K562 (cell line): ENCODE measurements at regions not wholly inside any gene's neighbourhood (a gene's known extent, or its start where the extent isn't known, plus 50 kb on each side); places are given as distances from the start of the nearest gene placed in this dataset.

Experiments
- ATAC-seq: fragments of 200-7000 bp; cut with Tn5 transposase; 3 replicates; pipeline ENCODE4 v1.9.1; 2020; ENCODE audit warnings: moderate library complexity
- BruUV-seq: library from RNA; stranded (reverse); fragments of 400-500 nt; replicated peaks from 2 replicates; lab custom pipeline; 2021; lab: Mats Ljungman, UMichigan
- CTCF ChIA-PET: fragments of 300-600 bp; formaldehyde crosslinking; extraction: SDS; loops from one replicate; lab custom pipeline; 2021; ENCODE audit warnings: low intra/inter-chr PET ratio; lab: Yijun Ruan, JAX
- POLR2A ChIA-PET: fragments of 300-600, 350-650 bp; sonication (Branson Sonifier 250); formaldehyde crosslinking; extraction: SDS; loops from one replicate; lab custom pipeline; 2021; ENCODE audit warnings: antibody characterized with exemption, inconsistent platforms; lab: Yijun Ruan, JAX
- DNase-seq, 4 experiments: peaks; one replicate each; pipeline versions ENCODE4 v3.0.0 to v3.0.0-alpha.2; 2011 to 2018; ENCODE audit warnings: low spot score in 3 of 4, mixed read lengths in 3 of 4; ENCODE audit errors: extremely low read depth in 1 of 4
- FAIRE-seq: peaks from 2 replicates; lab custom pipeline; 2011; peaks lifted over from hg19 to GRCh38; lab: Jason Lieb, UNC
- H2AFZ ChIP-seq: 2 replicates; pipeline ENCODE4 v1.6.0; 2011; ENCODE audit warnings: low read depth, low read length, control low read depth, inconsistent platforms
- H3K27ac ChIP-seq: fragments of 200-600 bp; 3 replicates; pipeline ENCODE4 v1.8.0; 2011; ENCODE audit warnings: low read depth, mild to moderate bottlenecking, control low read depth, inconsistent platforms, low read length, moderate library complexity, mixed read lengths; ENCODE audit errors: extremely low read depth
- H3K27me3 ChIP-seq, 2 experiments: fragments of 300-600 bp in 1 of 2; 2 replicates in 1 of 2; 3 replicates in 1 of 2; pipeline versions ENCODE4 v1.6.0 to v1.8.0; 2011; ENCODE audit warnings: inconsistent platforms in 2 of 2, low read length in 2 of 2, mild to moderate bottlenecking in 1 of 2, mixed read lengths in 1 of 2, moderate library complexity in 1 of 2; ENCODE audit not compliant: control insufficient read depth in 2 of 2, insufficient read depth in 2 of 2
- H3K36me3 ChIP-seq: fragments of 300-600 bp; 3 replicates; pipeline ENCODE4 v1.8.0; 2011; ENCODE audit warnings: mild to moderate bottlenecking, low read length, inconsistent platforms; ENCODE audit not compliant: control insufficient read depth, insufficient read depth
- H3K4me1 ChIP-seq, 2 experiments: fragments of 200-600 bp in 1 of 2; replicated peaks in 1 of 2; 2 replicates in 1 of 2; 3 replicates in 1 of 2; pipeline versions ENCODE4 v1.5.1 to v1.8.0; 2011; ENCODE audit warnings: inconsistent platforms in 2 of 2, low read length in 2 of 2, mild to moderate bottlenecking in 1 of 2, mixed read lengths in 1 of 2, moderate library complexity in 1 of 2; ENCODE audit not compliant: control insufficient read depth in 2 of 2, insufficient read depth in 2 of 2
- H3K4me2 ChIP-seq: 2 replicates; pipeline ENCODE4 v1.6.1; 2011; ENCODE audit warnings: low read length, control low read depth, inconsistent platforms, mixed read lengths; ENCODE audit not compliant: insufficient read depth
- H3K4me3 ChIP-seq: fragments of 200-600 bp; sonication (generic), shearing (Covaris generic); 2 replicates; pipeline ENCODE4 v1.5.1; 2016; ENCODE audit warnings: control low read depth, inconsistent platforms
- H3K79me2 ChIP-seq: fragments of 200-600 bp; 3 replicates; pipeline ENCODE4 v1.8.0; 2011; ENCODE audit warnings: low read length, inconsistent platforms; ENCODE audit not compliant: control insufficient read depth, insufficient read depth
- H3K9ac ChIP-seq, 2 experiments: 2 replicates each; pipeline versions ENCODE4 v1.6.0 to v1.6.1; 2011; ENCODE audit warnings: low read depth in 2 of 2, low read length in 2 of 2, control low read depth in 1 of 2, inconsistent platforms in 1 of 2, mild to moderate bottlenecking in 1 of 2, mixed read lengths in 1 of 2; ENCODE audit not compliant: insufficient read depth in 1 of 2
- H3K9me1 ChIP-seq: one replicate; pipeline ENCODE4 v1.6.0; 2011; ENCODE audit warnings: inconsistent platforms, mild to moderate bottlenecking, low read length, moderate library complexity; ENCODE audit not compliant: control insufficient read depth, insufficient read depth
- H3K9me3 ChIP-seq: replicated peaks from 2 replicates; pipeline ENCODE4 v1.5.1; 2011; ENCODE audit warnings: low read depth, low read length, inconsistent platforms; ENCODE audit not compliant: control insufficient read depth, insufficient read depth
- H4K20me1 ChIP-seq: replicated peaks from 2 replicates; pipeline ENCODE4 v1.6.1; 2011; ENCODE audit warnings: low read length, inconsistent platforms, mixed read lengths; ENCODE audit not compliant: control insufficient read depth, insufficient read depth
- E2F3 ChIP-seq: fragments of 250-450 bp; sonication (Bioruptor Pico); IDR thresholded peaks from 2 replicates; pipeline ENCODE4 v1.4.0; 2020; ENCODE audit warnings: mild to moderate bottlenecking
- FIP1L1 ChIP-seq: fragments of 200-400 bp; formaldehyde crosslinking; IDR thresholded peaks from 2 replicates; pipeline ENCODE4 v1.6.1; 2018; ENCODE audit warnings: mild to moderate bottlenecking, low read depth, low read length; ENCODE audit not compliant: poor library complexity, severe bottlenecking
- GTF2A2 ChIP-seq: IDR thresholded peaks from 2 replicates; pipeline ENCODE4 v1.6.1; 2016; ENCODE audit warnings: mild to moderate bottlenecking, missing genetic modification characterization, missing compliant biosample characterization
- KDM5B ChIP-seq: fragments of 200-600 bp; sonication (generic); IDR thresholded peaks from 2 replicates; pipeline ENCODE4 v1.6.1; 2012; ENCODE audit warnings: low read depth, mild to moderate bottlenecking, moderate library complexity, low read length, control low read depth, inconsistent platforms; ENCODE audit not compliant: insufficient replicate concordance
- TFAP4 ChIP-seq: sonication (generic); formaldehyde crosslinking; IDR thresholded peaks from 2 replicates; pipeline ENCODE4 v1.8.0; 2022; ENCODE audit warnings: missing genetic modification reagents, mild to moderate bottlenecking, moderate library complexity, borderline replicate concordance
- ZBTB33 ChIP-seq: sonication (generic); formaldehyde crosslinking; IDR thresholded peaks from 2 replicates; pipeline ENCODE4 v1.8.1; 2023; ENCODE audit warnings: mild to moderate bottlenecking, missing genetic modification reagents
- ZNF133 ChIP-seq: fragments of 250-450 bp; sonication (Bioruptor Pico); IDR thresholded peaks from 2 replicates; pipeline ENCODE4 v1.4.0; 2020; ENCODE audit warnings: mild to moderate bottlenecking
- ZNF764 ChIP-seq: fragments of 250-450 bp; sonication (Bioruptor Pico); IDR thresholded peaks from 2 replicates; pipeline ENCODE4 v1.4.0; 2020; ENCODE audit warnings: low read depth, mild to moderate bottlenecking, moderate library complexity
- ZNF785 ChIP-seq: fragments of 250-450 bp; sonication (Bioruptor Pico); IDR thresholded peaks from 2 replicates; pipeline ENCODE4 v1.4.0; 2020; ENCODE audit warnings: mild to moderate bottlenecking
- WGBS: fragments of 100-300 bp; shearing (Covaris generic); methylation state at CpG from one replicate; pipeline ENCODE4 v1.1.6; 2016; ENCODE audit warnings: low coverage, mixed read lengths; ENCODE audit not compliant: insufficient coverage; ENCODE audit errors: missing lambda C conversion rate; 5-methylcytosine and 5-hydroxymethylcytosine counted together
- in situ Hi-C: fragments of 300-500 bp; cut with MboI; formaldehyde crosslinking; loops from 4 replicates; pipeline ENCODE4 v1.15.0; 2018; ENCODE audit warnings: inconsistent platforms, mixed read lengths
- intact Hi-C: fragments of 100-400 bp; cut with micrococcal nuclease; formaldehyde crosslinking; loops from 2 replicates; pipeline ENCODE4 v1.14.2; 2022

- POLR2A ChIA-PET: no interaction called here
- no peak for DNase-seq
- in situ Hi-C loops (no loop called here), intact Hi-C loops (no loop called here)
- Histone ChIP-seq H3K4me3 (no peak overlapping the region), H3K9me1 (no peaks in the 10 kb centered on the region), H3K4me2 (no peak overlapping the region), H3K9me3 (no peaks in the 10 kb centered on the region), H3K27me3 (no peaks in the 10 kb centered on the region), H3K27ac (no peak overlapping the region), H3K9ac (no peak overlapping the region)
- FAIRE-seq: no peak
- no peak for ATAC-seq
- TF ChIP-seq ZNF133 (no peak), E2F3 (CRISPR knock-in tag) (no peak), GTF2A2 (tag) (no peak), ZNF785 (CRISPR knock-in tag) (no peak), ZNF764 (CRISPR knock-in tag) (no peak), ZBTB33 (CRISPR knock-in tag) (no peak), FIP1L1 (no peak), TFAP4 (no peak), KDM5B (no peak)
- TF ChIP-seq, all 486 proteins: peak for 0
- CTCF ChIA-PET: no interaction called here
- peaks cover 0 to 3% of the 10 kb centered on the region in 2 experiments; a peak in 1 of 5 replicates for H3K4me1 ChIP-seq
- no peaks in the 10 kb centered on the region for H3K79me2 ChIP-seq
- H4K20me1 ChIP-seq: no peaks in the 10 kb centered on the region
- no TSS peak for BruUV-seq
- H3K36me3 ChIP-seq: no peaks in the 10 kb centered on the region
- no peak overlapping the region for H2AFZ ChIP-seq
- 16% methylated on average over 5 of the region's 7 CpGs for WGBS
Observed at GRCh38 chr14:76936483-76936882, 92.0 kb downstream of the IRF2BPL start.
